Hematopoietic multipotent progenitor cell treated with erythropoietin and hydrocortisone succinate and interleukin-3 and kit ligand, for 15 days (in vitro differentiated cells): ENCODE measurements at regions not wholly inside any gene's neighbourhood (a gene's known extent, or its start where the extent isn't known, plus 50 kb on each side); places are given as distances from the start of the nearest gene placed in this dataset.
"Not testable (repeated sequence)": the region's sequence is repeated elsewhere in the genome, so short reads cannot be mapped to it uniquely, and the experiment has no call there.

Experiments used
- DNase-seq: peaks from one replicate; pipeline ENCODE4 v3.0.0-alpha.2; 2015; ENCODE audit warnings: low spot score

- no peak for DNase-seq
These were observed 510.6 kb upstream of the RAB6C start for GRCh38 chr2:129468879-129469278.

GRCh38 chr2:129469389-129469788, 510.1 kb upstream of the RAB6C start:
- DNase-seq = no peak

GRCh38 chr2:129469871-129470270, 509.6 kb upstream of the RAB6C start:
- DNase-seq = no peak

GRCh38 chr2:129478902-129479517, 500.5 kb upstream of the RAB6C start:
- DNase-seq = no peak

- DNase-seq = no peak
These were observed 499.6 kb upstream of the RAB6C start for GRCh38 chr2:129479892-129480291.

GRCh38 chr2:129480790-129481189, 498.7 kb upstream of the RAB6C start:
- no peak for DNase-seq

GRCh38 chr2:129481306-129482219, 497.9 kb upstream of the RAB6C start:
- no peak for DNase-seq

- no peak for DNase-seq
These were observed 496.8 kb upstream of the RAB6C start for GRCh38 chr2:129482626-129483025.

GRCh38 chr2:129483366-129483765, 496.1 kb upstream of the RAB6C start:
- DNase-seq = no peak

GRCh38 chr2:129484999-129485897, 494.2 kb upstream of the RAB6C start:
- DNase-seq = no peak

GRCh38 chr2:129488376-129488775, 491.1 kb upstream of the RAB6C start:
- no peak for DNase-seq

- DNase-seq = no peak
These were observed 488.8 kb upstream of the RAB6C start for GRCh38 chr2:129490641-129491040.

- DNase-seq = no peak
These were observed 488.2 kb upstream of the RAB6C start for GRCh38 chr2:129491308-129491707.

GRCh38 chr2:129492548-129492947, 486.9 kb upstream of the RAB6C start:
- no peak for DNase-seq

- no peak for DNase-seq
These were observed 479.7 kb upstream of the RAB6C start for GRCh38 chr2:129499747-129500146.

GRCh38 chr2:129502781-129503180, 476.7 kb upstream of the RAB6C start:
- no peak for DNase-seq

GRCh38 chr2:129504646-129505045, 474.8 kb upstream of the RAB6C start:
- no peak for DNase-seq

GRCh38 chr2:129518937-129519336, 460.5 kb upstream of the RAB6C start:
- no peak for DNase-seq

- not testable (repeated sequence) for DNase-seq
These were observed 447.3 kb upstream of the RAB6C start for GRCh38 chr2:129532158-129532557.

GRCh38 chr2:129548880-129549279, 430.6 kb upstream of the RAB6C start:
- no peak for DNase-seq

GRCh38 chr2:129550536-129550935, 428.9 kb upstream of the RAB6C start:
- no peak for DNase-seq

GRCh38 chr2:129554373-129554772, 425.1 kb upstream of the RAB6C start:
- DNase-seq = no peak
